Activated naive CD8-positive, alpha-beta T cell treated with anti-CD3 and anti-CD28 coated beads, Interleukin-2, amount 50 U/mL, for 16 hours (primary cell): ENCODE measurements at regions not wholly inside any gene's neighbourhood (a gene's known extent, or its start where the extent isn't known, plus 50 kb on each side); places are given as distances from the start of the nearest gene placed in this dataset.

ENCODE experiments used
- DNase-seq: peaks from one replicate; pipeline ENCODE4 v3.0.0-alpha.2; 2020; ENCODE audit warnings: low read depth, low spot score

DNA sequence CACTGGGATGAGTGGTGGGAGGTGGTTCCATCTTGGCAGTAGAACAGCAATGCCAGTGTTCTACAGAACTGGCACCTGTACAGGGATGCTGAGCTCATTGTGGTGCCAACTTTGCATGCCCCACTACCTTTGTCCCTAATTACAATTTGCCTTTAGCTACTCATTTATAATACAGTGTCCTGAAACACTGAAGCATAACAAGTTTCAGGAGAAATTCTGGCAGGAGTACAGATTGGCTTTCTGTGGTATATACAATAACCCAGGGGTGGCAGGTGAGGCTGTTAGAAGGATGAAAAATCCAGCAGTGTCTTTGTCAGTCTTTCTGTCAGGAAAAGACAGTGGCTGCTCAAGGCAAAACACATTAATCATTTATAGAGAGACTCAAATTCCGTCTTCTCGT lies 240.3 kb downstream of the FAM76B start:
- no peak for DNase-seq

GRCh38 chr11:95548416-95548815 lies 241.2 kb downstream of the FAM76B start:
- no peak for DNase-seq

- DNase-seq: no peak
Observed at GRCh38 chr11:95547976-95548375, 241.6 kb downstream of the FAM76B start.

- no peak for DNase-seq
Observed at GRCh38 chr11:95547186-95547585, 242.4 kb downstream of the FAM76B start.

- DNase-seq: no peak
Observed at GRCh38 chr11:95545116-95545875, 244.3 kb downstream of the FAM76B start.

DNA sequence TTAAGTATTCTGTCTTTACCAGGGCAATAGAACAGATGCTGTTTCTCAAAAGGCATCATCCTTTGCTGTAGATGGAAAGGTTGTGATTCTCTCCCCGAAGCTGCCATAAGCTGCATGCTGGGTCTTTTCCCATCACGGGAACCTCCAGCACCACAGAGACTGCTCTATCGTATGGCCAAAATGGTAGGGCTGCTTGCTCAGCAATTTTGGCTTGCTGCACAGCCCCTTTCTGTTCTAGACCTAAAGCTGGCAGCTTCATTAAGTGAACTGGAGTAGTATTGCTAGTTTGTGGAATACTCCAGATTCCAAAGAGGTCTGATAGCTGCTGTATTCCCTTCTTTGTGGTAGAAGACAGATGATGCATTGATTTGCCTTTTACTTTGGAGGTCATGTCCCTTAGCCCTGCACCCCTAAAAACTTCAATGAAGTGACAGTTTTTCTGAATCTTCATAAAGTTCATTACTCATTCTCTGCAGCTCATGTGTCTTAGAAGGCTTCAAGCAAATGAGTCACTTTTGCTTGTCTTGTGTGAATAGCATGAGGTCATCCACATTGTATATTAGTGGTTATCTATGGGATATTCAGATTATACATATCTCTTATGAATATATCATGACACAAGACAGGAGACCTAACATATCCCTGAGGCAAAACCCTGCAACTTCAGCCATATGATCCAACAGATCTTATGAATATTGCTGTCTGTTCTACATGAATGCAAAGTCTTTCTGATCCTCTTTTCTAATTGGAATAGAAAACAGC lies 245.3 kb downstream of the FAM76B start:
- no peak for DNase-seq

DNA sequence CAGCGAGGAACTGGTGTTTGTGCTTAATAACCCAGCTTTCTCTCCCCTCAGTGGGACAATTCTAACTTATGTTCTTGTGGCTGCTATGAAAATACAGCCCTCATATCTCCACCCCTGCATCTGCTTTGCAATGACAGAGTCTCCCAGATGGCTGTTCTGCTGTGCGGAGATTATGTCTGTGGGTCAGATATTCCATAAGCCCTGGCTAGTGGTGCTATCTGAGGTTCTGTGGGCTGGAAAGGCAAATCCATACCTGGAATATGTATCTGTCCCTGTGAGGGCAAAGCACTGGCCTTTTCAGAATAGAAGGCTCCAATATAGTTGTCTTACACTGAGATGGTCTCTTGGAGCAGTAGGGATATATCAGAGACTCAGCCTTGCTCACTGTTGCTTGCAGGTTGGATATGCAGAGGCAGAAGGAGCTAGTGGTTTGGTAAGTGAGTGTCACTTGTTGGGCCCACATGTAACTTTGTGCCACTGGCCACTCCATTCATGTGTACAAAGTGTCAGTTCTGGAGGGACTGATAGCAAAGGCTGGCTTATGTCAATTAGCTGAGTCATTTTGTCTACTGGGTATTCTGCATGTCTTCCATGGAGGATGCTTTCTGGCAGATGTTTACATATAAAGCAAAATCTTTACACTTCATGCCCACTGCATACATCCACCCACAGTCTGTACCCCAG lies 246.6 kb downstream of the FAM76B start:
- DNase-seq: no peak

DNA sequence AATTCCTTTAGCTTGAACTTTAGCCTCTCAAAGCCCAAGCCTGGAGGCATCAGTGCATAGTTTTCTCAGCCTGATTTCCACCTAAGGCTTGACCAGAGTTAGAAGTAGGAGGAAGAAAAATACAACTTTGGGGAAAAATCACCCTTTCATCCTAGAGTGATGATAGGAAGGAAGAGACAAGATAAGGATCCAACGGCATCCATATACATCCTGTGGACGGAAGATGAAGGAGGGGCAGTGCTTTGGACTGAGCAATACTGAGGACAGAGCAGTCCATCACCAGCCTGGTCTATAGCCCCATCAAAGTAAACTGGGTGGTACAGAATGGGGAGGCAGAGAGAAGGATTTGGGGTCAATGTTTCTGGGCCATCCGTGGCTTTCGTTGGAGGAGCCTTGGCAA lies 247.9 kb downstream of the FAM76B start:
- DNase-seq: no peak

GRCh38 chr11:95536047-95536690 lies 253.4 kb downstream of the FAM76B start:
- no peak for DNase-seq

- DNase-seq: no peak
Observed at GRCh38 chr11:95534809-95535208, 254.8 kb downstream of the FAM76B start.

GRCh38 chr11:95534226-95534625 lies 255.4 kb downstream of the FAM76B start:
- DNase-seq: no peak

GRCh38 chr11:95531116-95531515 lies 258.5 kb downstream of the FAM76B start:
- DNase-seq: no peak

DNA sequence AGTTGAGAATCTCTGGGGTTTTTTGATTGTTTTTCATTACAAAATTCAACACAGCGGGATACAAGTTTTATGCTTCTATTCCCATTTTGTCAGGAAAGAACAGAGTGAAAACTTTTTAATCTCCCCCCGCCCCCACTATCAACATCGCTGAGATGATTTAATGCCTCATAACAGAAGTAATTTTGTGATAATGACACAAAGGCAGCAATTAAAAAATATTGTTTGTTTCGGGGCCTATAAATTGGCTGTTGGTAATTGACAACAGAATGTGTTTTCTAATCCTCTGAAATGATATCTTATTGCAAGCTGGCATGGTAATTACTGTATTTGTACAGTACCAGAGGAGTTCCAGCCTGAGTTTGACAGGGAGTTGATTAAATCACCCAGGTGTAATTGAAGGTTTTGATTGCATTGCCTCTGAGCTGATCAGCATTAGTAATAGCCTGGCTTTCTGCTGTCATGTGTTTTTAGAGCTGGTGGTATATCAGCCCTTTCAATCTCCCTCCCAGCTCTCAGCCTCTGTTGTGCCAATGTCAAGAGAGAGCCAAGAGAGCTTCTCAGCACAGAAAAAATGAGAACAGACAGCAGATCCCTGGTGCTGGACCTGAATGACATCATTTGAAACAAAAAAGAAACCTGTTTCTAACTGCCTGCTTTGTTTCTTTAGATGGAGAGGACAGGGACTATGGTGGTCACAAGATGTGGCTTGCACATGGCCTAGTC lies 265.1 kb downstream of the FAM76B start:
- no peak for DNase-seq

DNA sequence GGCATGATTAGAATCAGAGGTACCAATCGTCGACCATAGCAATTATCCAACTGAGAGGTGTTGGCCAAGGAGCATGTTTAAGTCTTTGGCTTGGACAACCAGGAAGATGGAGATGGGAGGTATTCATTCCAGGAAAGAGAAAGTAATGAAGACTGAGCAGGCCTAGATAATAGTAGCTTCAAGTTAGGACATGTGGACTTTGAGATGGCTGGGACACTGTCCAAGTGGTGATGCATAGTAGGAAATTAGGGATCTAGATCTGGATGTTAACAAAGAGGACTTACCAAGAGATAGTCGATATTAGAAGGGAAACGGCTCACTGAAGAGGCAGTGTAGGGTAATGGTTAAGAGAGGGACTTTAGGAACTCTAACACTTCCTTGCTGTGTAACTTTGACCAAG lies 266.7 kb downstream of the FAM76B start:
- no peak for DNase-seq

DNA sequence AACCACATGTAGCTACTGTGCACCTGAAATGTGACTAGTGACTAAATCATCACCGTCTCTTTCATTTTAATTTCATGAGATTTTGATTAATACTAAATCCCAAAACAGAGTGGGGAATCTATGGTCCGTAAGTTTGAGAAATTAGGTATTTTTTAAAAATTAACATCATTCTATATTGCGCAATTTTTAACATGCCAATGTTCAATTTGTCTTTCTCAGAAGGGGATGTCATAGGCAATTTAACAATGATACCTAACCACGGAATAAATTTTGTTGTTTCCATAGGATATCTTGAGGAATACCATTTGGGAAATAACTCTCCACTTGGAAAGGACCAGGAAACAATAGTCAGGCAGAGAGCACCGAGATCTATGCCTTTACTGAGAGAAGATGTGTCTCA lies 267.7 kb downstream of the FAM76B start:
- no peak for DNase-seq

DNA sequence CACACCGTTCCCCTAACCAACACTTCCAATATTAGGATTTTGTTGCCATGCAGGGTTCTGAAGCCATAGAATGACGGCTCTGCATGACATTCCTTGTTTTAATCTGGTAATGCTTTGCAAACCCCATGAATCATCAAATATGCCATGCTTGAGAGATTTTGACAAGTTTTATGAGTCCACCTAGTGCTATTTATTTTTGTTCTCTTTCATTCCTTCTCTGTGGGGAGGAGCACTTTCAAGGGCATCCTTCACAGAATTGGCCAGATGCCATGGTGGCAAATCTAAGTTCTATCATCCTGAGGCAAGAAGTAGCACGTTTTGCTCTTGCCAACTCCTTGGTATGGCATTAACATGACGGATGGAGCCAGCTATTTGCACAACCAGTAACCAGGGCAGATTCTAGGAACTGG lies 268.4 kb downstream of the FAM76B start:
- DNase-seq: no peak

DNA sequence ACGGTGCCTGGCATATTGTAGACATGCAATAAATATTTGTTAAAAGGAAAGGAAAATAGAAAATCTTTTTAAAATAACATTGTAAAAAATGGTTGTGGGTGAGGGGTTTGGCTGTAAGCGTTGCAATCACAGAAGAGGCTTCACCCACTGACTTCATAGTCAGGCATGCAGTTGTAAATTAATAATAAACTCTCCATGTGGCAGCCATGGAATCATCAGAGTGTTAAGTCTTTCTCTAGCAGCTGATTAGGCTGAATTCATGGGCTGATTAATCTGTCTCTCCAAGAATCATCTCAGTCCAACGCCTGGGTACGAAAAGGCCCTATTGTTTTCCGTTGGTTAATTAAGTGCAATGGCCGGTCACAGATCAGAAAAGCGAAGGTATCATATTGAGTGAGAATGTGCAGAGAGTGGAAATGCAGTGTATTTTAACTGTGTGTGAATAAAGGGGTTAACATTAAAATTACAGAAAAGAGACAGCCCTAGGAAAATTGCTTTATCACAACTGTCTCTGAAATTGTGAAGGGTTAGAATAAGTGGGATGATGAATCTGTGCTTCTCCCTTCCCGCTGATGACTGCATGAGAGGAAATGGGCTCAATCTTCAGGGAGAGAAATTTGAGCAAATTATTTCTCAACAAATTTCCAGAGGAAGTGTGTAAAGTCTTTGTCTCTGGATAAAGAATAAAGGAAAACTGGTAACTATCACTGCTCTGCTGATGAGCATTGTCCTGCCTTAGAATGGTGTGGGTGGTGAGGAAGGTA lies 269.0 kb downstream of the FAM76B start:
- no peak for DNase-seq

GRCh38 chr11:95519912-95520311 lies 269.7 kb downstream of the FAM76B start:
- no peak for DNase-seq

DNA sequence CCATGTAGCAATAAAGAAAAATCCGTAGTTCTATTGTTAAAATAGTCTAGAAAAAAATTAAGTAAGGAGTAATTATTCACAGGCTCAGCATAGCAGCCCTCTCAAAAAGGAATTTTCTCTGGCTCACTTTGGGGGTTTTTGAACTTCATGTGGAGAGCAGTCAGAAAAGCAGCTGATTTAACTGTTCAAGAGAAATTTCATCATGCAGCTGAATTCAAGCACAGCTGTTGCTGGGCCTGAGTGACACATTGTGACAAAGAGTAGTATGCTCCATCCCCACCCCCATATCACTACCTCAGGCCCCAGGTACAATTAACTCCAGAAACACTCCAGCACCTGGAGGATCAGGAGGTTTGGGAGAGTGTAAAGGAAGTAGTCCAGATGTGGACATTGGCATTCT lies 272.1 kb downstream of the FAM76B start:
- no peak for DNase-seq

GRCh38 chr11:95516786-95517185 lies 272.8 kb downstream of the FAM76B start:
- no peak for DNase-seq

DNA sequence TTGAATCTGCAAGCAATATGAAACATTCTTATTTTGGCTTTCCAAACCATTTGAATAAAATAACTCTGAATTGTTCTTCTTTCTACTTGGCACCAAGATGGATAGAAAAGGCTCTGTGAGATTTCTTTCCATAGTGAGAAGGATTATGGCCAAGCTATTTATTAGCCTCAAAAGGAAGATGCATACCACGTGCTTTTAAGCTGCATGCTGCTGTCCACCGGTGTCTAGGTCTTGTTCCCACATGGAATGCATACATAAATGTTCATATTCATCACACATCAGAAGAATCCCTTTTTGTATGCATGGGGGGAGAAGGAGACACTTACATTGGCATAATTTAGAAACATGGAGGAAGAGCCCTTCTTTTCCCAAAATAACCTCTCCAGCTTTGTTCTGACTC lies 273.4 kb downstream of the FAM76B start:
- DNase-seq: no peak
